IMR-90 (cell line): ENCODE measurements at regions not wholly inside any gene's neighbourhood (a gene's known extent, or its start where the extent isn't known, plus 50 kb on each side); places are given as distances from the start of the nearest gene placed in this dataset.
A peak's percentile ranks its signal among the peaks of the same experiment; 100 is the strongest.

ENCODE experiments used
- ATAC-seq: fragments of 200-7000 bp; cut with Tn5 transposase; 2 replicates; pipeline ENCODE4 v1.9.1; 2020; ENCODE audit warnings: low read depth, mild to moderate bottlenecking, moderate library complexity
- BruUV-seq: library from RNA; stranded (reverse); fragments of 400-500 nt; replicated peaks from 2 replicates; lab custom pipeline; 2021; lab: Mats Ljungman, UMichigan
- CTCF ChIA-PET: fragments of 300-600 bp; formaldehyde crosslinking; extraction: SDS; loops from one replicate; lab custom pipeline; 2021; ENCODE audit warnings: antibody characterized with exemption; lab: Yijun Ruan, JAX
- POLR2A ChIA-PET: fragments of 300-600 bp; sonication (Branson Sonifier 250); formaldehyde crosslinking; loops from one replicate; lab custom pipeline; 2022; ENCODE audit warnings: antibody characterized with exemption; ENCODE audit not compliant: unreplicated experiment; lab: Charles Lee
- DNase-seq: peaks from one replicate; pipeline ENCODE4 v3.0.0; 2013
- H2AFZ ChIP-seq: replicated peaks from 2 replicates; pipeline ENCODE3; 2013; ENCODE audit warnings: low read length, mild to moderate bottlenecking; ENCODE audit not compliant: poor library complexity
- H2AK5ac ChIP-seq: 2 replicates; pipeline ENCODE4 v1.6.1; 2013; ENCODE audit warnings: low read depth, low read length, inconsistent platforms
- H2AK9ac ChIP-seq: replicated peaks from 2 replicates; pipeline ENCODE3; 2013; ENCODE audit warnings: mild to moderate bottlenecking, low read depth, low read length, moderate library complexity; ENCODE audit not compliant: poor library complexity
- H2BK120ac ChIP-seq: 2 replicates; pipeline ENCODE4 v1.6.1; 2013; ENCODE audit warnings: low read depth, low read length, inconsistent platforms
- H2BK15ac ChIP-seq: 3 replicates; pipeline ENCODE4 v1.6.1; 2013; ENCODE audit warnings: low read depth, low read length, inconsistent platforms
- H2BK20ac ChIP-seq: 2 replicates; pipeline ENCODE4 v1.6.1; 2013; ENCODE audit warnings: low read depth, mild to moderate bottlenecking, inconsistent platforms, low read length, moderate library complexity
- H2BK5ac ChIP-seq: 2 replicates; pipeline ENCODE4 v1.6.1; 2013; ENCODE audit warnings: mild to moderate bottlenecking, low read depth, low read length, inconsistent platforms; ENCODE audit not compliant: poor library complexity, severe bottlenecking
- H3K14ac ChIP-seq: replicated peaks from 2 replicates; pipeline ENCODE4 v1.6.1; 2013; ENCODE audit warnings: low read depth, low read length, inconsistent platforms
- H3K18ac ChIP-seq: 2 replicates; pipeline ENCODE4 v1.6.1; 2013; ENCODE audit warnings: low read depth, low read length, control low read depth
- H3K23ac ChIP-seq: 2 replicates; pipeline ENCODE4 v1.6.1; 2013; ENCODE audit warnings: low read depth, low read length, inconsistent platforms
- H3K27ac ChIP-seq: 2 replicates; pipeline ENCODE4 v1.5.1; 2013; ENCODE audit warnings: mild to moderate bottlenecking, control low read depth, low read length; ENCODE audit not compliant: insufficient read depth
- H3K27me3 ChIP-seq: 2 replicates; pipeline ENCODE4 v1.6.1; 2013; ENCODE audit warnings: low read length; ENCODE audit not compliant: control insufficient read depth, insufficient read depth
- H3K36me3 ChIP-seq: 2 replicates; pipeline ENCODE4 v1.6.1; 2013; ENCODE audit warnings: low read length, mixed read lengths; ENCODE audit not compliant: control insufficient read depth, insufficient read depth
- H3K4ac ChIP-seq: 2 replicates; pipeline ENCODE4 v1.6.1; 2013; ENCODE audit warnings: low read depth, low read length, inconsistent platforms
- H3K4me1 ChIP-seq: 2 replicates; pipeline ENCODE4 v1.6.1; 2013; ENCODE audit warnings: low read length, mixed read lengths; ENCODE audit not compliant: control insufficient read depth, insufficient read depth
- H3K4me2 ChIP-seq: 2 replicates; pipeline ENCODE4 v1.6.1; 2013; ENCODE audit warnings: low read depth, mild to moderate bottlenecking, control low read depth, low read length, moderate library complexity
- H3K4me3 ChIP-seq: 2 replicates; pipeline ENCODE4 v1.5.1; 2013; ENCODE audit warnings: low read depth, mild to moderate bottlenecking, control low read depth, low read length, moderate library complexity; ENCODE audit not compliant: insufficient read depth
- H3K56ac ChIP-seq: 2 replicates; pipeline ENCODE4 v1.6.1; 2013; ENCODE audit warnings: low read length, inconsistent platforms; ENCODE audit not compliant: insufficient read depth; ENCODE audit errors: extremely low read depth
- H3K79me1 ChIP-seq, 2 experiments: 2 replicates each; pipeline ENCODE4 v1.6.1; 2013; ENCODE audit warnings: low read length in 2 of 2, inconsistent platforms in 1 of 2, low read depth in 1 of 2
- H3K9ac ChIP-seq: 2 replicates; pipeline ENCODE4 v1.6.1; 2013; ENCODE audit warnings: low read depth, low read length, control low read depth
- H3K9me1 ChIP-seq: 2 replicates; pipeline ENCODE4 v1.6.1; 2013; ENCODE audit warnings: low read length, inconsistent platforms; ENCODE audit not compliant: insufficient read depth
- H3K9me3 ChIP-seq: 2 replicates; pipeline ENCODE4 v1.6.1; 2013; ENCODE audit warnings: low read length; ENCODE audit not compliant: control insufficient read depth, insufficient read depth
- H4K20me1 ChIP-seq: 2 replicates; pipeline ENCODE4 v1.6.1; 2013; ENCODE audit warnings: low read length, inconsistent platforms; ENCODE audit not compliant: insufficient read depth
- H4K5ac ChIP-seq: 2 replicates; pipeline ENCODE4 v1.6.1; 2013; ENCODE audit warnings: mild to moderate bottlenecking, low read depth, low read length, control low read depth
- H4K8ac ChIP-seq, 2 experiments: 2 replicates each; pipeline ENCODE4 v1.6.1; 2013; ENCODE audit warnings: low read depth in 2 of 2, low read length in 2 of 2, control low read depth in 1 of 2, inconsistent platforms in 1 of 2
- H4K91ac ChIP-seq: 2 replicates; pipeline ENCODE4 v1.6.1; 2013; ENCODE audit warnings: low read depth, low read length, inconsistent platforms; ENCODE audit not compliant: insufficient read depth
- BHLHE40 ChIP-seq: fragments of 150-350 bp; IDR thresholded peaks from 2 replicates; pipeline ENCODE4 v1.6.1; 2016; ENCODE audit warnings: mild to moderate bottlenecking, low read depth, low read length
- CEBPB ChIP-seq: IDR thresholded peaks from 2 replicates; pipeline ENCODE4 v1.6.1; 2012; ENCODE audit warnings: low read depth, low read length, improper control_type of control experiment
- CHD1 ChIP-seq: IDR thresholded peaks from 2 replicates; pipeline ENCODE4 v1.6.1; 2012; ENCODE audit warnings: low read depth, low read length, improper control_type of control experiment
- CTCF ChIP-seq: conservative IDR thresholded peaks from 2 replicates; pipeline ENCODE4 v1.5.1; 2012; ENCODE audit warnings: mild to moderate bottlenecking, low read depth, low read length, improper control_type of control experiment
- ELK1 ChIP-seq: fragments of 150-350 bp; IDR thresholded peaks from 2 replicates; pipeline ENCODE4 v1.6.1; 2016; ENCODE audit warnings: low read depth, mild to moderate bottlenecking, low read length, moderate library complexity, borderline replicate concordance
- FOS ChIP-seq: fragments of 150-350 bp; IDR thresholded peaks from 2 replicates; pipeline ENCODE4 v1.6.1; 2016; ENCODE audit warnings: low read depth, low read length
- MAFK ChIP-seq: IDR thresholded peaks from 2 replicates; pipeline ENCODE4 v1.6.1; 2012; ENCODE audit warnings: low read depth, low read length, improper control_type of control experiment
- MAZ ChIP-seq: IDR thresholded peaks from 2 replicates; pipeline ENCODE4 v1.6.1; 2012; ENCODE audit warnings: low read depth, mild to moderate bottlenecking, low read length, improper control_type of control experiment, moderate library complexity, borderline replicate concordance
- MXI1 ChIP-seq: IDR thresholded peaks from 2 replicates; pipeline ENCODE4 v1.6.1; 2012; ENCODE audit warnings: low read depth, mild to moderate bottlenecking, low read length, moderate library complexity, borderline replicate concordance
- POLR2A ChIP-seq: IDR thresholded peaks from 2 replicates; pipeline ENCODE4 v1.6.1; 2012; ENCODE audit warnings: mild to moderate bottlenecking, low read depth, low read length
- RAD21 ChIP-seq: IDR thresholded peaks from 2 replicates; pipeline ENCODE4 v1.6.1; 2012; ENCODE audit warnings: low read length, improper control_type of control experiment
- RCOR1 ChIP-seq: IDR thresholded peaks from 2 replicates; pipeline ENCODE4 v1.6.1; 2012; ENCODE audit warnings: mild to moderate bottlenecking, low read length, improper control_type of control experiment; ENCODE audit not compliant: insufficient replicate concordance
- RFX5 ChIP-seq: IDR thresholded peaks from 2 replicates; pipeline ENCODE4 v1.8.0; 2012; ENCODE audit warnings: low read depth, mild to moderate bottlenecking, low read length, moderate library complexity
- SMC3 ChIP-seq: fragments of 150-350 bp; IDR thresholded peaks from 2 replicates; pipeline ENCODE4 v1.6.1; 2016; ENCODE audit warnings: low read depth, mild to moderate bottlenecking, antibody characterized with exemption, low read length, moderate library complexity
- WGBS, 2 experiments: methylation state at CpG; one replicate each; pipeline versions ENCODE4 v1.1.5 to v1.1.7; 2013; ENCODE audit warnings: missing lambda C conversion rate in 2 of 2; ENCODE audit not compliant: insufficient read length in 1 of 2; ENCODE audit errors: extremely low coverage in 2 of 2; 5-methylcytosine and 5-hydroxymethylcytosine counted together
- dilution Hi-C: fragments of 300-500 bp; cut with HindIII; formaldehyde crosslinking; loops from one replicate; pipeline ENCODE4 v1.14.3; 2018; ENCODE audit warnings: low sequenced_read_pairs; ENCODE audit not compliant: unreplicated experiment
- in situ Hi-C: fragments of 300-500 bp; cut with MboI; formaldehyde crosslinking; loops from 3 replicates; pipeline ENCODE4 v1.14.3; 2019; ENCODE audit warnings: low sequenced_read_pairs, inconsistent platforms, mixed read lengths
- intact Hi-C: fragments of 100-400 bp; cut with micrococcal nuclease; formaldehyde crosslinking; loops from 2 replicates; pipeline ENCODE4 v1.10.0; 2022

- Histone ChIP-seq H3K27ac (peak overlapping the region; percentile 54; the same call in 1 of the 2 replicates), H3K4me3 (no peak overlapping the region), H3K56ac (no peak overlapping the region), H3K9me3 (no peaks in the 10 kb centered on the region), H2AFZ (peak overlapping the region; percentile 11), H4K20me1 (no peaks in the 10 kb centered on the region), H3K9ac (no peak overlapping the region), H3K4ac (peak overlapping the region; percentile 62), H3K4me2 (peak overlapping the region; percentile 19; the same call in 1 of the 2 replicates), H2AK9ac (peak overlapping the region; percentile 42), H4K91ac (peak overlapping the region; percentile 73), H3K14ac (peak overlapping the region; percentile 69), H2BK5ac (peak overlapping the region; percentile 73), H3K23ac (peak overlapping the region; percentile 26), H4K8ac (peak overlapping the region; percentile 33 to 74; a peak in 2 of 4 replicates), H3K27me3 (no peaks in the 10 kb centered on the region), H2BK120ac (peak overlapping the region; percentile 87), H3K9me1 (peaks cover 6% of the 10 kb centered on the region; the same call in 1 of the 2 replicates), H2BK15ac (peak overlapping the region; percentile 79; the same call in 2 of the 3 replicates), H4K5ac (peak overlapping the region; percentile 84; the same call in 1 of the 2 replicates), H3K79me1 (no peaks in the 10 kb centered on the region), H3K18ac (peak overlapping the region; percentile 77), H3K36me3 (no peaks in the 10 kb centered on the region), H2BK20ac (peak overlapping the region; percentile 68), H2AK5ac (peak overlapping the region; percentile 76), H3K4me1 (peaks cover 17% of the 10 kb centered on the region)
- intact Hi-C loops = loop anchor here (2.0 kb wide), 1 partner anchor 52 kb away; no protein-coding TSS in a partner anchor
- CTCF ChIA-PET = interaction anchor here (0.6 to 1.0 kb wide), 2 partner anchors 30 to 1030 kb away, joined by 3 read pairs; no protein-coding TSS in a partner anchor
- in situ Hi-C loops = no loop called here
- dilution Hi-C loops = no loop called here
- DNase-seq = peak; percentile 93
- 100% methylated on average over 1 of the region's 8 CpGs; no CpG with 5 or more reads in 1 of the 2 experiments for WGBS, 2 experiments
- peak; percentile 71 for ATAC-seq
- BruUV-seq = no TSS peak
- POLR2A ChIA-PET = interaction anchor here (0.5 to 1.0 kb wide), 2 partner anchors 10 to 100 kb away, joined by 3 read pairs; partner anchors contain the start of gene EIF4G2
- TF ChIP-seq CEBPB (no peak), MAZ (no peak), MXI1 (no peak), SMC3 (no peak), ELK1 (no peak), RFX5 (no peak), MAFK (no peak), POLR2A (no peak), BHLHE40 (no peak), FOS (no peak), RAD21 (no peak), RCOR1 (no peak), CTCF (no peak), CHD1 (no peak)
Measured at GRCh38 chr11:10908215-10908951, 50.5 kb upstream of the ZBED5 start.
